Esophagus muscularis mucosa (tissue), 4 donors: ENCODE measurements at regions not wholly inside any gene's neighbourhood (a gene's known extent, or its start where the extent isn't known, plus 50 kb on each side); places are given as distances from the start of the nearest gene placed in this dataset.

ENCODE experiments used
- DNase-seq: peaks from one replicate; pipeline ENCODE4 v3.0.0-alpha.2; 2017; ENCODE audit errors: extremely low spot score
- H3K27ac ChIP-seq, 4 donors: fragments of 200-600 bp; sonication (generic); replicated peaks in 1 of 4; 1 replicate in 3 of 4; 2 replicates in 1 of 4; pipeline ENCODE4 v1.5.1; 2016 to 2019; ENCODE audit warnings: mild to moderate bottlenecking in 1 of 4
- H3K27me3 ChIP-seq, 4 donors: fragments of 200-600 bp; sonication (generic); one replicate each; pipeline versions ENCODE4 v1.5.1 to v1.6.0; 2016 to 2019
- H3K36me3 ChIP-seq, 4 donors: fragments of 200-600 bp; sonication (generic); one replicate each; pipeline ENCODE4 v1.5.1; 2016 to 2019
- H3K4me1 ChIP-seq, 4 donors: fragments of 200-600 bp; sonication (generic); one replicate each; pipeline ENCODE4 v1.5.1; 2016 to 2019
- H3K4me3 ChIP-seq, 4 donors: fragments of 200-600 bp; sonication (generic); 1 replicate in 2 of 4; 2 replicates in 2 of 4; pipeline ENCODE4 v1.5.1; 2016 to 2019; ENCODE audit warnings: mild to moderate bottlenecking in 4 of 4, moderate library complexity in 1 of 4
- H3K9me3 ChIP-seq, 4 donors: fragments of 200-600 bp; sonication (generic); 1 replicate in 3 of 4; 2 replicates in 1 of 4; pipeline ENCODE4 v1.5.1; 2016 to 2019
- EP300 ChIP-seq: sonication (generic); formaldehyde crosslinking; IDR thresholded peaks from one replicate; pipeline ENCODE4 v1.6.1; 2017; ENCODE audit warnings: antibody characterized with exemption
- POLR2A ChIP-seq: fragments of 450-650 bp; IDR thresholded peaks from one replicate; pipeline ENCODE4 v1.6.1; 2017; ENCODE audit warnings: antibody characterized with exemption, moderate library complexity, mild to moderate bottlenecking, low read depth
- POLR2AphosphoS5 ChIP-seq, 2 donors: sonication (generic); formaldehyde crosslinking; IDR thresholded peaks; one replicate each; pipeline ENCODE4 v1.6.1; 2017; ENCODE audit warnings: antibody characterized with exemption in 2 of 2
- WGBS: methylation state at CpG from one replicate; pipeline ENCODE4 v1.1.5; 2018; 5-methylcytosine and 5-hydroxymethylcytosine counted together
- intact Hi-C: fragments of 100-400 bp; cut with DNase I; formaldehyde crosslinking; loops from one replicate; pipeline ENCODE4 v1.15.1; 2023
- TF ChIP-seq, protein P1 (sequence below), 3 experiments: fragments of 200-600 bp in 2 of 3; fragments of 450-650 bp in 1 of 3; sonication (generic) in 2 of 3; IDR thresholded peaks; one replicate each; pipeline ENCODE4 v1.5.1; 2017 to 2019; ENCODE audit warnings: antibody characterized with exemption in 3 of 3, mild to moderate bottlenecking in 2 of 3, moderate library complexity in 1 of 3

DNA sequence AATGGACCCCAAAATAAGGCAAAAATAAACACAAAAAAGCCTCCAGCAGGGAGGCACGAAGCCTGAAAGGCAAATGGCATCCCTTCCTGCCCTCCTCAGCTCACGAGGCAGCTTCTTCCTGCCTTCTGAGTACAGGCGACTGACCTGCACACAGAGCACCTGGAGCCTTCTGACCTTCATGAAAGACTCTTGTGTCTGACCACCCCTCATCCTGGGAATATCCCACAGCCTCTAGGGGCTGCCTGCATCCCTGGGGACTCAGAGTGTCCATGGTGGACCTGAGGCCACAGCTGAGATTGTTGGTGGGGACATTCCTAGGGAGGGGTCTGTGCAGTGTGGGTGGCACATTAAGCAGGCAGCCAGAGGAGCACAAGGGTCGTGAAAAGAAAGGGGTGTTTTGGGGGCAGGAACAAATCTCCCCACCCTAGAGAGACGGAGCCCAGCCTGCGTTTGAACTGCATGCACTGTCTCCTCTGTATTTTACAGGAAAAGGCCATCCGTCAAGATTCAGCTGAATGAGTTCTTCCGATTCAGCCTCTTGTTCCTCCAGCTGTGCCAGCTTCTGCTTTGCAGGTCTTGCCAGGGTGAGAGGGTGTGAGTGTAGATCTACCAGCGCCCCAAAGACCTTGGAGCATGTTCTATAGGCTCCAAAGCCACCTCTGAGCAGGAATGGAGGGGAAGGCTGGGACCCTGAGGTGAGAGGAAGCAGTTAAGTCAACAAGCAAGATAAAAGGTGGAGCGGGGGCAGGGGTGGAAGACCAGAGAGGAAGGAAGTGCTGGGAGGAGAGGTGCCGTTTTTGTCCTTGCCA is 80.4 kb upstream of the MEF2A start:
- no peaks in the 10 kb centered on the region for H3K27me3 ChIP-seq
- no peak for DNase-seq
- no peaks in the 10 kb centered on the region for H3K9me3 ChIP-seq
- H3K36me3 ChIP-seq = no peaks in the 10 kb centered on the region
- peaks cover 22 to 26% (median 25%) of the 10 kb centered on the region in 4 donors for H3K4me1 ChIP-seq
- no peak overlapping the region for H3K4me3 ChIP-seq
- H3K27ac ChIP-seq = peak overlapping the region; percentile 64 to 73 (median 69)
- intact Hi-C loops = no loop called here
- WGBS = 77% methylated on average over 11 of the region's 11 CpGs
- TF ChIP-seq, protein P1, sequence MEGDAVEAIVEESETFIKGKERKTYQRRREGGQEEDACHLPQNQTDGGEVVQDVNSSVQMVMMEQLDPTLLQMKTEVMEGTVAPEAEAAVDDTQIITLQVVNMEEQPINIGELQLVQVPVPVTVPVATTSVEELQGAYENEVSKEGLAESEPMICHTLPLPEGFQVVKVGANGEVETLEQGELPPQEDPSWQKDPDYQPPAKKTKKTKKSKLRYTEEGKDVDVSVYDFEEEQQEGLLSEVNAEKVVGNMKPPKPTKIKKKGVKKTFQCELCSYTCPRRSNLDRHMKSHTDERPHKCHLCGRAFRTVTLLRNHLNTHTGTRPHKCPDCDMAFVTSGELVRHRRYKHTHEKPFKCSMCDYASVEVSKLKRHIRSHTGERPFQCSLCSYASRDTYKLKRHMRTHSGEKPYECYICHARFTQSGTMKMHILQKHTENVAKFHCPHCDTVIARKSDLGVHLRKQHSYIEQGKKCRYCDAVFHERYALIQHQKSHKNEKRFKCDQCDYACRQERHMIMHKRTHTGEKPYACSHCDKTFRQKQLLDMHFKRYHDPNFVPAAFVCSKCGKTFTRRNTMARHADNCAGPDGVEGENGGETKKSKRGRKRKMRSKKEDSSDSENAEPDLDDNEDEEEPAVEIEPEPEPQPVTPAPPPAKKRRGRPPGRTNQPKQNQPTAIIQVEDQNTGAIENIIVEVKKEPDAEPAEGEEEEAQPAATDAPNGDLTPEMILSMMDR (IDR thresholded peaks at IDR 0.05) = no peak
- no peak for TF ChIP-seq POLR2AphosphoS5 (IDR thresholded peaks at IDR 0.05)
- no peak for TF ChIP-seq POLR2A
- no peak for TF ChIP-seq EP300

DNA sequence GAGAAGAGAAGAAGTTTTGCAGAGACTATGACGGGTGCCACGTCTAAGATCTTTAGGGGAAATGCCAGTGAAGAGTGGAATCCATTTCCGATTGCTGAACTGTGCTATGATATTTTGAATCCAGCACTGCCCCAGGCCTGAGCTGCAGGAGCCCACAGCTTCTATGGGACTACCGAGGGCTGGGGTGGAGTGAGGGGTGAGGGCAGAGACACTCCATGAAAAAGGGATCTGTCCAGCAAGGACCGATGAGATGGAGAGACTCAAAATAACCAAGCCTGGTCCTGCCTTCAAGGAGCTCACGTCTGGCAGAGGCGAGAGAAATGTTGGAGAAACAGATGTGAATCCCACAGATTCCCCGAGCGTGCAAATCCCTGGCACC is 79.8 kb upstream of the MEF2A start:
- H3K36me3 ChIP-seq = no peaks in the 10 kb centered on the region
- no peaks in the 10 kb centered on the region for H3K9me3 ChIP-seq
- H3K27ac ChIP-seq = peak overlapping the region; percentile 64 to 73 (median 69)
- TF ChIP-seq EP300 (no peak), POLR2AphosphoS5 (IDR thresholded peaks at IDR 0.05) (no peak), POLR2A (no peak)
- TF ChIP-seq, protein P1 (IDR thresholded peaks at IDR 0.05) = no peak
- peaks cover 22 to 26% (median 25%) of the 10 kb centered on the region in 4 donors for H3K4me1 ChIP-seq
- H3K4me3 ChIP-seq = peak overlapping the region; percentile 53 to 63 (median 55)
- intact Hi-C loops = no loop called here
- 38% methylated on average over 9 of the region's 9 CpGs for WGBS
- H3K27me3 ChIP-seq = no peaks in the 10 kb centered on the region
- DNase-seq = no peak

DNA sequence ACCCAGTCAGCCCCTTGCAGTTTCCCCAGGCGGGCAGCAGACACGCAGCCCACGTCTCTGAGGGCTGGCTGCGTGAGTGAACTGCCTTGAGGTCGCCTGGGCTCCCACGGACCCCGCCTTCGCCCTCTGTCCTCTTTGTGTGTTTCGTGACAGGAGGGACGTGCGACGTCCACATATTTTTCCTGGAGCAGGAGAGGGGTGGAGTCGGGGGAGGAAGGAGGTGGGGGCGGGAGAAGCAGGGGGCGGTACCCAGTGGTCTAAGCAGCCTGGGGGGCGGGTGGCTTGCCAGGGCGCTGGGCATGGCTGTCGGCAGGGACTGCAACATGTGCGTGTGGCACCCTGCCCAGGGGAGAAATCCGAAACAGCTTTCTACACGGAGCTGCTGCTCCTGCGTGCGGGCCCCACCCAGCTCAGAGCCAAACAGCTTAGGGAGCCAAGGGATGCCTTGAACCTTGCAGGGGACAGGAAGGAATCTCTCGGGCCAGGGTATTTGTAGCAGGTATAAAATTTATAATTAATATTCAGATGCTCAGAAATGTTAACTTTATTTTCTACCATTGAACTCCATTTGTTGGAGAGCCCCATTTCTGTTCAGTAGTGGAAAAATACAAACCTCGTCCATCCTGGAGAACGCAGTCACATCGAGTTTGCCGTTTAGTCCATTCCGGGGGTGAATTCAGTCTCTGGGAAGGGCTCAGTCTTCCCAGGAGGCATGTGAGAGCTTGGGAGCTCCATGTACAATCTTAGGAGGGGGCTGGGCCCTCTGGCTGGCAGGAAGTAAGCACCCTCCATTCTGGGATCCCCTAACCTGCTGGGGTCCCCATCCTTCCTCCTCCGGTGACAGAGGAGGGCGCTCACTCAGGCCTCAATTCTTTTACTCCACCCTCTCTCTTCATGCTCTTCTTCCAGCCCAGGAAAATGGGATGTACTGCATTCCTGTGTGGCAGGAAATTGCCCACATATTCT is 79.1 kb upstream of the MEF2A start:
- peaks cover 22 to 26% (median 25%) of the 10 kb centered on the region in 4 donors for H3K4me1 ChIP-seq
- DNase-seq = no peak
- intact Hi-C loops = no loop called here
- H3K27ac ChIP-seq = peak overlapping the region; percentile 64 to 73 (median 69)
- no peaks in the 10 kb centered on the region for H3K9me3 ChIP-seq
- H3K4me3 ChIP-seq = peak overlapping the region; percentile 53 to 63 (median 55)
- 8% methylated on average over 21 of the region's 31 CpGs for WGBS
- TF ChIP-seq POLR2AphosphoS5 (IDR thresholded peaks at IDR 0.05) (peak; percentile 48 to 49), POLR2A (no peak)
- H3K27me3 ChIP-seq = no peaks in the 10 kb centered on the region
- H3K36me3 ChIP-seq = no peaks in the 10 kb centered on the region

DNA sequence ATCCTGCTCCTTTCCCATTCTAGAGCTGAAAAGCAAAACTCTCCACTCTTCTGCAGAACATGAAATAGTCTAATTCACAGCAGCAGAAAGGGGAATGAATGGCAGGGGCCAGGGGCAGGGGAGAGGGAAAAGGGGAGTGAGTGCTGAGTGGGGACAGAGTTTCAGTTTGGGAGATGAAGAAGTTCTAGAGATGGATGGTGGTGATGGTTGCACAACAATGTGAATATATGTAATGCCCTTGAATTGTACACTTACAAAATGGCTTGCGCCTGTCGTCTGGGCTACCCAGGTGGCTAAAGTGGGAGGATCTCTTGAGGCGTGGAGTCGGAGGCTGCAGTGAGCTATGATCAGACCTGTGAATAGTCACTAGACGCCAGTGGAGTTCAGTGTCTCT is 78.5 kb upstream of the MEF2A start:
- Histone ChIP-seq H3K27ac (peak overlapping the region; percentile 64 to 73 (median 69)), H3K4me3 (peak overlapping the region in 3 of 4 donors; percentile 55 to 63 (median 55)), H3K36me3 (no peaks in the 10 kb centered on the region), H3K4me1 (peaks cover 22 to 26% (median 25%) of the 10 kb centered on the region in 4 donors), H3K9me3 (no peaks in the 10 kb centered on the region), H3K27me3 (no peaks in the 10 kb centered on the region)
- TF ChIP-seq POLR2A = no peak
- TF ChIP-seq, protein P1 (IDR thresholded peaks at IDR 0.05) = no peak
- no peak for TF ChIP-seq EP300
- TF ChIP-seq POLR2AphosphoS5 (IDR thresholded peaks at IDR 0.05) = no peak
- 93% methylated on average over 5 of the region's 5 CpGs for WGBS
- no peak for DNase-seq
- intact Hi-C loops = no loop called here

DNA sequence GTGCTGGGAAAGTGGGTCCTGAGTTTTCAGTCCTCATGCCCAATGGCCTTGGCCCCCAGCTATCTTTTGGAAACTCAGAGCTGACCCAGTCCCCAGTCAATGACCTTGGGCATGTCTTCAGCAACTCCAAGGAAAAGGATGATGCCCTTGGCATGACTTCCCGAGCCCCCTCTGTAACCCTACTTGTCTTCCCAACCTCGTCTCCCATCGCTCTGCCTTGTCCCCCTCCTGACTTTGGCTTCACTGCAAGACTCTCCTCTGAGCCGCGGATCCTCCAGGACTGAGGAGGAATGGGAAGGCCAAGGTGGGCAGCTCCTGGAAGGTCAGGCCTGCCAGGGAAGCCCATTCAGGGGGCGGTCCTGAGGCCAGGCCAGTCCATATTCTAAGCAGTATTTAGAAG is 73.5 kb upstream of the MEF2A start:
- H3K4me1 ChIP-seq = peaks cover 12 to 14% (median 12%) of the 10 kb centered on the region in 4 donors
- no peak overlapping the region for H3K27ac ChIP-seq
- H3K27me3 ChIP-seq = no peaks in the 10 kb centered on the region
- H3K36me3 ChIP-seq = no peaks in the 10 kb centered on the region
- intact Hi-C loops = no loop called here
- TF ChIP-seq EP300 = no peak
- TF ChIP-seq, protein P1 (IDR thresholded peaks at IDR 0.05) = no peak
- TF ChIP-seq POLR2A = no peak
- TF ChIP-seq POLR2AphosphoS5 (IDR thresholded peaks at IDR 0.05) = no peak
- WGBS = 100% methylated on average over 5 of the region's 6 CpGs
- no peaks in the 10 kb centered on the region for H3K9me3 ChIP-seq
- no peak for DNase-seq
- H3K4me3 ChIP-seq = no peak overlapping the region
